Retinal pigment epithelial cell (primary cell): ENCODE measurements at regions not wholly inside any gene's neighbourhood (a gene's known extent, or its start where the extent isn't known, plus 50 kb on each side); places are given as distances from the start of the nearest gene placed in this dataset.
A peak's percentile ranks its signal among the peaks of the same experiment; 100 is the strongest.

Experiments used
- DNase-seq: peaks from one replicate; pipeline ENCODE4 v3.0.0-alpha.2; 2010; ENCODE audit warnings: low read depth
- H3K4me3 ChIP-seq: 2 replicates; pipeline ENCODE4 v1.5.1; 2011; ENCODE audit warnings: mild to moderate bottlenecking, low read length, control low read depth, moderate library complexity
- CTCF ChIP-seq: conservative IDR thresholded peaks from 2 replicates; pipeline ENCODE4 v1.5.1; 2011; ENCODE audit warnings: low read depth, low read length, control low read depth, inconsistent platforms

GRCh38 chr4:163969291-163969690 lies 474.8 kb downstream of the TMA16 start:
- no peak for TF ChIP-seq CTCF
- DNase-seq = no peak
- no peak overlapping the region for H3K4me3 ChIP-seq

GRCh38 chr4:163976588-163976987 lies 482.1 kb downstream of the TMA16 start:
- TF ChIP-seq CTCF = no peak
- no peak for DNase-seq
- no peak overlapping the region for H3K4me3 ChIP-seq

- no peak for TF ChIP-seq CTCF
- no peak for DNase-seq
- H3K4me3 ChIP-seq = no peak overlapping the region
Observed at GRCh38 chr4:163988391-163988790, 493.9 kb downstream of the TMA16 start.

GRCh38 chr4:163988865-163989264 lies 494.4 kb downstream of the TMA16 start:
- TF ChIP-seq CTCF = no peak
- no peak overlapping the region for H3K4me3 ChIP-seq
- DNase-seq = no peak

- TF ChIP-seq CTCF = no peak
- peak; percentile 72 for DNase-seq
- H3K4me3 ChIP-seq = no peak overlapping the region
Observed at GRCh38 chr4:163991298-163991865, 496.9 kb downstream of the TMA16 start.

GRCh38 chr4:164009435-164009834 lies 514.9 kb downstream of the TMA16 start:
- no peak for DNase-seq
- no peak overlapping the region for H3K4me3 ChIP-seq
- TF ChIP-seq CTCF = no peak

GRCh38 chr4:164011791-164012190 lies 517.3 kb downstream of the TMA16 start:
- H3K4me3 ChIP-seq = no peak overlapping the region
- no peak for TF ChIP-seq CTCF
- no peak for DNase-seq
